LNCaP clone FGC (cell line): ENCODE measurements at regions not wholly inside any gene's neighbourhood (a gene's known extent, or its start where the extent isn't known, plus 50 kb on each side); places are given as distances from the start of the nearest gene placed in this dataset.
A peak's percentile ranks its signal among the peaks of the same experiment; 100 is the strongest.

Source experiments
- DNase-seq: peaks from one replicate; pipeline ENCODE4 v3.0.0-alpha.2; 2011; ENCODE audit warnings: low read depth
- H3K4me3 ChIP-seq: 2 replicates; pipeline ENCODE4 v1.5.1; 2011; ENCODE audit warnings: mild to moderate bottlenecking, low read depth, low read length, control low read depth
- CTCF ChIP-seq: IDR thresholded peaks from 2 replicates; pipeline ENCODE4 v1.5.1; 2012; ENCODE audit warnings: mild to moderate bottlenecking; ENCODE audit not compliant: control insufficient read depth, insufficient read depth; ENCODE audit errors: extremely low read depth

- DNase-seq, result peak; percentile 1
- no peak for TF ChIP-seq CTCF
- H3K4me3 ChIP-seq, result no peak overlapping the region
Measured at GRCh38 chr12:93944911-93945310, 203.5 kb upstream of the PLXNC1 start.

- no peak for TF ChIP-seq CTCF
- no peak for DNase-seq
- no peak overlapping the region for H3K4me3 ChIP-seq
Measured at GRCh38 chr12:93946542-93947150, 201.7 kb upstream of the PLXNC1 start.

- no peak for TF ChIP-seq CTCF
- H3K4me3 ChIP-seq, result no peak overlapping the region
- DNase-seq, result no peak
Measured at GRCh38 chr12:93947486-93947885, 200.9 kb upstream of the PLXNC1 start.

GRCh38 chr12:93950311-93950710 is 198.1 kb upstream of the PLXNC1 start:
- H3K4me3 ChIP-seq, result no peak overlapping the region
- DNase-seq, result no peak
- TF ChIP-seq CTCF, result no peak

GRCh38 chr12:93954166-93955112 is 193.9 kb upstream of the PLXNC1 start:
- no peak for TF ChIP-seq CTCF
- DNase-seq, result no peak

GRCh38 chr12:93956551-93956950 is 191.8 kb upstream of the PLXNC1 start:
- no peak overlapping the region for H3K4me3 ChIP-seq
- no peak for TF ChIP-seq CTCF
- no peak for DNase-seq

More at GRCh38 chr12:93954166-93955112, 193.9 kb upstream of the PLXNC1 start:
- H3K4me3 ChIP-seq, result no peak overlapping the region
